ENCODE measurements at regions not wholly inside any gene's neighbourhood (a gene's known extent, or its start where the extent isn't known, plus 50 kb on each side); places are given as distances from the start of the nearest gene placed in this dataset.
"Not testable (repeated sequence)": the region's sequence is repeated elsewhere in the genome, so short reads cannot be mapped to it uniquely, and the experiment has no call there.

- ATAC-seq, result no peak
- DNase-seq (ENCODE audit: low spot score), result no peak
Measured at GRCh38 chr3:191644291-191644690, 183.3 kb downstream of the PYDC2 start.

DNA sequence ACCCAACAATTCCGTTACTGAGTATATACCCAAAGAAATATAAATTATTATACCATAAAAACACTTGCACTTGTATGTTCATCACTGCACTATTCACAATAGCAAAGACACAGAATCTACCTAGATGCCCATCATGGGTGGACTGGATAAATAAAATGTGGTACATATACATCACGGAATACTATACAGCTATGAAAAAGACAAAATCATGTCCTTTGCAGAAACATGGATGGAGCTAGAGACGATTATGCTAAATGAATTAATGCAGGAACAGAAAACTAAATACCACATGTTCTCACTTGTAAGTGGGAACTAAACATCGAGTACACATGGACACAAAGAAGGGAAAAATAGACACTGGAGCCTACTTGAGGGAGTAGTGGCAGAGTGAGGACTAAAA is 185.3 kb downstream of the PYDC2 start:
- ATAC-seq, result no peak

GRCh38 chr3:191648787-191649186 is 187.8 kb downstream of the PYDC2 start:
- no peak for ATAC-seq
- DNase-seq (ENCODE audit: low spot score), result no peak

More for the DNA sequence above, 185.3 kb downstream of the PYDC2 start:
- no peak for DNase-seq (ENCODE audit: low spot score)

- DNase-seq (ENCODE audit: low spot score) (no peak), ATAC-seq (no peak)
Measured at GRCh38 chr3:191649626-191650025, 188.7 kb downstream of the PYDC2 start.

DNA sequence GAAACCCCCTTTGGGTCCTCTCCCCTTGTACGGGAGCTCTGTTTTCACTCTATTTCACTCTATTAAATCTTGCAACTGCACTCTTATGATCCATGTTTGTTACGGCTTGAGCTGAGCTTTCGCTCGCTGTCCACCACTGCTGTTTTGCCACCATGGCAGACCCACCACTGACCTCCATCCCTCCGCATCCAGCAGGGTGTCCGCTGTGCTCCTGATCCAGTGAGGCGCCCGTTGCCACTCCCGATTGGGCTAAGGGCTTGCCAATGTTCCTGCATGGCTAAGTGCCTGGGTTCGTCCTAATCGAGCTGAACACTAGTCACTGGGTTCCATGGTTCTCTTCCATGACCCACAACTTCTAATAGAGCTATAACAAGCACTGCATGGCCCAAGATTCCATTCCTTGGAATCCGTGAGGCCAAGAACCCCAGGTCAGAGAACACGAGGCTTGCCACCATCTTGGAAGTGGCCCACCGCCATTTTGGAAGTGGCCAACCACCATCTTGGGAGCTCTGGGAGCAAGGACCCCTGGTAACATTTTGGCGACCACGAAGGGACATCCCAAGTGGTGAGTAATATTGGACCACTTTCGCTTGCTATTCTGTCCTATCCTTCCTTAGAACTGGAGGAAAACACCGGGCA is 197.9 kb downstream of the PYDC2 start:
- DNase-seq (ENCODE audit: low spot score); ATAC-seq: not testable (repeated sequence)

DNA sequence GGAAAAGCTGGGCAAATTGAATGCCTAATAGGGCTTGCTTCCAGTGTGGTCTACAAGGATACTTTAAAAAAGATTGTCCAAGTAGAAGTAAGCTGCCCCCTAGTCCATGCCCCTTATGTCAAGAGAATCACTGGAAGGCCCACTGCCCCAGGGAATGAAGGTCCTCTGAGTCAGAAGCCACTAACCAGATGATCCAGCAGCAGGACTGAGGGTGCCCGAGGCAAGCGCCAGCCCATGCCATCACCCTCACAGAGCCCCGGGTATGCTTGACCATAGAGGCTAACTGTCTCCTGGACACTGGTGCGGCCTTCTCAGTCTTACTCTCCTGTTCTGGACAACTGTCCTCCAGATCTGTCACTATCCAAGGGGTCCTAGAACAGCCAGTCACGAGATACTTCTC is 201.2 kb downstream of the PYDC2 start:
- ATAC-seq; DNase-seq (ENCODE audit: low spot score): not testable (repeated sequence)

- DNase-seq (ENCODE audit: low spot score) (no peak), ATAC-seq (no peak)
Measured at GRCh38 chr3:191680989-191681597, 220.1 kb downstream of the PYDC2 start.

- no peak for DNase-seq (ENCODE audit: low spot score)
- no peak for ATAC-seq
Measured at GRCh38 chr3:191682961-191683360, 222.0 kb downstream of the PYDC2 start.

GRCh38 chr3:191686626-191687025 is 225.7 kb downstream of the PYDC2 start:
- DNase-seq (ENCODE audit: low spot score) (no peak), ATAC-seq (no peak)

- no peak for ATAC-seq
- no peak for DNase-seq (ENCODE audit: low spot score)
Measured at GRCh38 chr3:191688756-191689433, 227.9 kb downstream of the PYDC2 start.

DNA sequence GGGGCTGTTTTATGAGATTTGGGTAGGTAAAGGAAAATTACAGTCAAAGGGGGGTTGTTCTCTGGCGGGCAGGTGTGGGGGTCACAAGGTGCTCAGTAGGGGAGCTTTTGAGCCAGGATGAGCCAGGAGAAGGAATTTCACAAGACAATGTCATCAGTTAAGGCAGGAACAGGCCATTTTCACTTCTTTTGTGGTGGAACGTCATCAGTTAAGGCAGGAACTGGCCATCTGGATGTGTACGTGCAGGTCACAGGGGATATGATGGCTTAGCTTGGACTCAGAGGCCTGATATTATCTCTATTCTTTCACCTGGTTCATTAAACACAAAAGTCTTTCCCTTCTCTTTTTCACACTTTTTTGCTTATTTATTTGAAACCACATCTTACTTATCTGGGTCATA is 230.2 kb downstream of the PYDC2 start:
- not testable (repeated sequence) for DNase-seq (ENCODE audit: low spot score); ATAC-seq

DNA sequence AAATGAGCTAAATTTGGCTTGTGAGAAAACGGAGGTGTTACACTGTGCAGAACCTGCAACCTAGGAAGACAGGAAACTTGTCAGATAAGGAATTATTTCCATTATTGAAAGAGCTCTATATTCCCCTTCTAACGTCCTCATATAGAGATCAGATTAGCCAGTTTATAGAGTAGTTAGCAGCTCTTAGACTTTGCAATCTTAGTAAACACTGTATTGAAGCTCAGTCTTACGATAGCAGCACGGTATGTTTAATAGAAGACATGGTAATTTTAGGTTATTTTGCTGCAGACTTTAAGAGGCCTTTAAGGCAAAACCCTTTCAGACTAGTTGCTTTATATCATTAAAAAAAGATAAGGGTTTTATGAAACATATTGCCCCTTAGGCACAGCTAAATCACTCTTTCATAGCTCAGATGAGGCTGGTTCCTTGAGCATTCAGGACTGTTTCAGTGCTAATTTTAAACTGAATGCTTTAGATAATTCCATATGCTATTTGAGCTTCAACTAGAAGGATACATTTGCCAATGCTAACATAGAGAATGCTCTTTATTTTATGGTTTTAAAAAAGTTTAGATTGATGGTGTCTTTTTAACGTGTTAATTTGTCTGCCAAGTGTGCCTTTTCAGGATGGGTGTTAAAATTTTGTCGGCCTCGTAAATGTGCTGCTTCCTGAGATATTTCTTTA is 234.3 kb downstream of the PYDC2 start:
- no peak for DNase-seq (ENCODE audit: low spot score)
- ATAC-seq, result no peak

DNA sequence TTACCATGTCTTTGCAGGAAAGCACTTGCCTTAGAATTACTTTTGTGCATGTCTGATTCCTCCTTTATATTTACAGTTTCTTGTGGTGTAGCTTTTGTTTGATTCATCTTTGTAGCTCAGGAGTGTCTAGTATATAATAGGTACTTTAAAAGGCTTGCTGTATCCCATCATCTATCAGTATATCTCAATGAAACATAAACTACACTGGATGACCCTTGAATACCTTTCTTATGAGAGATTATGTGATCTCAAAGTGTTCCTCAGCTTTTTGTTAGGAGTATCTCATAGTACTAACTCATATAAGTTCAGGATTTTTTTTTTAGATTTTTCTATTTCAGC is 234.8 kb downstream of the PYDC2 start:
- no peak for ATAC-seq
- no peak for DNase-seq (ENCODE audit: low spot score)

GRCh38 chr3:191696348-191696747 is 235.4 kb downstream of the PYDC2 start:
- ATAC-seq (no peak), DNase-seq (ENCODE audit: low spot score) (no peak)

- no peak for DNase-seq (ENCODE audit: low spot score)
- no peak for ATAC-seq
Measured at GRCh38 chr3:191699546-191699945, 238.6 kb downstream of the PYDC2 start.

GRCh38 chr3:191702121-191702520 is 241.2 kb downstream of the PYDC2 start:
- no peak for ATAC-seq
- no peak for DNase-seq (ENCODE audit: low spot score)

- ATAC-seq, result no peak
- no peak for DNase-seq (ENCODE audit: low spot score)
Measured at GRCh38 chr3:191707817-191708216, 246.9 kb downstream of the PYDC2 start.

DNA sequence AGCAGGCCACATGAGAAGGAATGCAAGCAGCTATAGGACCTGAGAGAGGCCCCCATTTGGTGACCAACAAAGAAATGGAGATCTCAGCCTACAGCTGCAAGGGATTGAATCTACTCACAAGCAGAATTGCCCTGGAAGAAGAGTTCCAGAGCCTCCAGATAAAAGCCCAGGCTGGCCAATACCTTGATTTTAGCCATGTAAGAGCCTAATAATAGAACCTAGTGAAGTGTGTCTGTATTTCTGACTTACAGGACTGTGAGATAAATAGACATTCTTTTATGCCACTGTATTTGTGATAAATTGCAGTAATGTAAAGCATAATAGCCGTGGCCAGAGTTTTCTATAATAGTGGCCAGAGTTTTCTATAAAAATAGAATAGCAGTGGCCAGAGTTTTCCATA is 254.6 kb downstream of the PYDC2 start:
- no peak for DNase-seq (ENCODE audit: low spot score)
- no peak for ATAC-seq

DNA sequence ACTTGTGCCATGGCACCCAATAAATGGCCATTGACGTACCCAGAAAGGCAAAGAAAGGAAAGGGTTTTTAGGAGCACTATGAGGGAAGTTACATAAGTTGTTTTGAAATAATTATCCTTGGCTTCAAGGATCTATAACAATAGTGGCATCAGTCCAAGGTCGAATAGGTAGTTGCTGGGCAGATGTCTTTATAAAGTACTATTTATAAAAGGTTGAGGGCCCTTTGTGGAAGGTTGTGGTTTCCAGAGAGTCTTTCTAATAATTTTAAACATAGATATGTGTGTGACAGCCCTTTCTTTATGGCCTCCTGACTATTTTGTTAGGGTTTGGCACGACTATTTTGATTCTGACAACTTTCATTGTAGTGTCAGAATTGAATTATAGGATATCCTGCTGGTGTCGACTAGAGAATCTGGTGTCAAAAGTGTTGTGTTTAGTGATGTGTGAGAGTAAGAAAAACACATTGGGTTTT is 260.5 kb downstream of the PYDC2 start:
- no peak for DNase-seq (ENCODE audit: low spot score)
- ATAC-seq, result no peak

DNA sequence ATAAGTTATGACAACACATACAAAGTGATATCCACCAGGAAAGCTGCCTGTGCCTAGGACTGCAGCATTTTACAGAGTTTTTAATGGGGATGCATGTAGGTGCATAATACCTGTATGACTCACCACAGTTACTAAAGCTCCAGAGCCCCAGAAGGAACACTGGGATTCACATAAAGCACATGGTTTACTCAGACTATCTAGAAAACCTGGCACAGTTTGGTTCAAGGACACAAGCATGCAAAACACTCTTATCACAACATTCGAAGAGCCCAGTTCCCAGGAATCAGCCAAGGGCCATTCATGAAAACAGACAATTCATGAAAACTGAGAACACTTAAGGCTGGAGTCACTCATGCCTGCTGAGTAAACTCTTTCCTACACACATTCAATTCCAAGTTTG is 261.0 kb downstream of the PYDC2 start:
- no peak for DNase-seq (ENCODE audit: low spot score)
- peak; percentile 53 for ATAC-seq

- peak; percentile 87 for ATAC-seq
- DNase-seq (ENCODE audit: low spot score), result no peak
Measured at GRCh38 chr3:191727338-191727737, 266.4 kb downstream of the PYDC2 start.

- DNase-seq (ENCODE audit: low spot score), result no peak
- ATAC-seq, result no peak
Measured at GRCh38 chr3:191728186-191728585, 267.2 kb downstream of the PYDC2 start.
